Effector CD4-positive, alpha-beta T cell (primary cell): ENCODE measurements at regions not wholly inside any gene's neighbourhood (a gene's known extent, or its start where the extent isn't known, plus 50 kb on each side); places are given as distances from the start of the nearest gene placed in this dataset.
"Not testable (repeated sequence)": the region's sequence is repeated elsewhere in the genome, so short reads cannot be mapped to it uniquely, and the experiment has no call there.

Experiments used
- DNase-seq: peaks from one replicate; pipeline ENCODE4 v3.0.0-alpha.2; 2020

DNA sequence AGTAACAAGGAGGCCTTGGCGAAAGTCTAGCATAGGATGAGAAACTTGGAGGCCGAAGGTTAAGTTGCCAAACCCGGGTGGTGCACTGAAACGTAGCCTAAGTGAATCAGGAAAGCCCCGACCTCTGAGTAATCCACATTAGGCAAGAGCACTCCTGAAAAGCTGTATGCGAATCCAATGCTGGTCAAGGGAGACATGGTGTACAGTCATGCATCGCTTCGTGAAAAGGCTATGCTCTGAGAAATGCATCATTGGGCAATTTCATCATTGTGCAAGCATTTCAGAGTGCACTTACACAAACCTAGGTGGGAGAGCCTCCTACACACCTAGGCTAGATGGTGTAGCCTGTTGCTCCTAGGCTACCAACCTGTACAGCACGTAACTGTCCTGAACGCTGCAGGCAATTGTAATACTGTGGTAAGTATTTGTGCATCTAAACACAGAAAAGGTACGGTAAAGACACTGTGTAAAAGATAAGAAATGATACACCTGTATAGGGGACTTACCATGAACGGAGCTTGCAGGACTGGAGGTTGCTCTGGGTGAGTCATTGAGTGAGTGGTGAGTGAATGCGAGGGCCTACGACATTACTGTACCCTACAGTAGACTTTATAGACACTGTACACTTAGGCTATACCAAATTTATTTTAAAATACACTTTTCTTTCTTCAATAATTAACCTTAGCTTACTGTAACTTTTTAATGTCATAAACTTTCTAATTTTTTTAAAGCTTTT lies 222.5 kb downstream of the SHQ1 start:
- DNase-seq = no peak

DNA sequence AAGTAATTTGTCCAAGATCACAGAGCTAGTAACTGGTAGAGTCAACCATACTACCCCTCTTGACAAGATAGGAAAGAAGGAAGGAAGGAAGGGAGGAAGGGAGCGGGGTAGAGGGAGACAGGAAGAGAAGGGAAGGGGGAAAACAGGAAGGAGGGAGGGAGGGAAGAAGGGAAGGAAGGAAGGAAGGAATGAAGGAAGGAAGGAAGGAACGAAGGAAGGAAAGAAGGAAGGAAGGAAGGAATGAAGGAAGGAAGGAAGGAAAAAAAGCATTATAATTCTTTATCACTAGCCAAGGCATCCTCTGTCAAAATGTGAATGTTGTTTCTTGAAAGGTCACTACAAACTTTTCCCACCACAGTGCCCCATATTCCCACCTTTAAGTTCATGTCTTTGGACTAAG lies 223.6 kb downstream of the SHQ1 start:
- DNase-seq = no peak

DNA sequence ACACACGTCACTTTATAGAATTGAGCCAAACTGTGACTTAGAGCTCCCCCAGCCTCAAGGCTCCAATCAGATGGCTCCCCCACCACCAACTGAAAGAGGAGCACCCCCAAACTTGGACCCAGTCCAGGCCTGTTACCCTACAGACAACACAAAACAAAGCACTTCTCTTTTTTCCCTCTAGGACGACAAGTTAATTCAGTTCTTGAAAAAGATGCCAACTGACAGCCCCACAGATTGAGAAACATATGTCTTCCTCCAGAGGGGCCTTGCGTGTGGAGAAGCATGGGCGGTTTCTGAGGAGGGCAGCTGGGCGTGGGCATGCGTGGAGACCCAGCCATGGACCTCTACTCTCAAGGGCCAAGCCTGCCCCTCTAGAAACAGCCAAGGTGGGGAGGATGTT lies 229.5 kb downstream of the SHQ1 start:
- DNase-seq = no peak

DNA sequence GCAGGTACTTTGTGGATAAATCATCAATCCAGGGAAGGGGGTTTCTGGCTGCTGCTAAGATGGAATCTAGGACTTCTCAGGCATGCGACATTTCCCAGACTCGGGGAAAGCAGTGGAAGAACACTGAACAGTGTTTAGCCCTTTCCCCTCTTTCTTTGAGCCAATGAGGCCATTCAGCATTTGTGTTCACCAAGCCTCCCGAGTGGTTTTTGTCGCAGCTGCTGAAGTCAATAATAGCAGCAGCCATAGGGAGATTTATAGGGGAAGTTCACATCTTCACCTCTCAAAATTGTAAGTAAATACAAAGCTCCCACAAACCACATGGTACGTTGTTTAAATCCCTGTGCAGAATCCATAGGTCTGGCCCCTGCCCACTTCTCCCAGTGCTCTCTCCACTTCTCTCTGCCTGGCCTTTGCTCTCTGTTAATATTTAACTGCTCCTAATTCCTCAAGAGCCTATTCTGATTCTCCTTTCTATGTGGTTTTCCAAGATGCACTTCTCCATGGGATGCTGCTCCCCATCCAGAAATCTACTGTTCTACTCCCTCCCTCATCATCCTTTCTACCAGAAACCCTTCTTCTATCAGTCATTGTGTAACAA lies 230.7 kb downstream of the SHQ1 start:
- no peak for DNase-seq

DNA sequence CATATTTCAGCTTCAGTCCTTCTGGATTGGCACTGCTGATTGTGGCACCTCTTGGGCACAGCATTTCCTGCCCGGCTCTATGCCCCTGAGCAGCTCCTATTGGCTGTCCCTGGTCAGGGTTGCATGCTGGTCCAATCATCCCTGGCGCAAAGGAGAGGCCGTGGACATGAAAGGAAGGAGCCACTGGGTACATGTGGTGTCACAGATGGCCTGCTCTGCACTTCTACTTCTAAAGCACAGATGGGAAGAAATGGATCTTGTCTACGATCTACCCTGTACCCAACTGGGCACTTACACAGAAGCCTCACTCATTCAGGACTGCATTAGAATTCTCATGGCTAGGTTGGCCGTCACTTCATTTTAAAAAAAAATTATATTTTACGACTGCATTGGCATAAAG lies 232.5 kb downstream of the SHQ1 start:
- no peak for DNase-seq

DNA sequence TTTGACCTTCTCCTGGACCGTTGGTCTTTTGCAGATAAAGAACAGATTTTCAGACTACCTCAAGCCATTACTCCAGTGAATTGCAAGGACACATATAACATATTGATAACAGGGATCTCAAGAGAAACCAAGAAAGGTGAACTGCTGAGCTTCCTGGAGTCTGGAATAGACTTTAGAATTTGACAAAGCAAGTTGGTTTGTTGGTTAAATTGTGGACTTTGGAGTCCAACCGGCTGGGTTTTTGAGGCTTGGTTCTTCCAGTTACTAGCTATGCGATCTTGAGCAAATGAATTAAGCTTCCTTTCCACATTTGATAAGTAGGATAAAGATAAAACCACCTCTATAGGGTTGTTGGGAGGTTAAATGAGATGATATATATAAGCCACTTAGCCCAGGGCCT lies 233.1 kb downstream of the SHQ1 start:
- no peak for DNase-seq

DNA sequence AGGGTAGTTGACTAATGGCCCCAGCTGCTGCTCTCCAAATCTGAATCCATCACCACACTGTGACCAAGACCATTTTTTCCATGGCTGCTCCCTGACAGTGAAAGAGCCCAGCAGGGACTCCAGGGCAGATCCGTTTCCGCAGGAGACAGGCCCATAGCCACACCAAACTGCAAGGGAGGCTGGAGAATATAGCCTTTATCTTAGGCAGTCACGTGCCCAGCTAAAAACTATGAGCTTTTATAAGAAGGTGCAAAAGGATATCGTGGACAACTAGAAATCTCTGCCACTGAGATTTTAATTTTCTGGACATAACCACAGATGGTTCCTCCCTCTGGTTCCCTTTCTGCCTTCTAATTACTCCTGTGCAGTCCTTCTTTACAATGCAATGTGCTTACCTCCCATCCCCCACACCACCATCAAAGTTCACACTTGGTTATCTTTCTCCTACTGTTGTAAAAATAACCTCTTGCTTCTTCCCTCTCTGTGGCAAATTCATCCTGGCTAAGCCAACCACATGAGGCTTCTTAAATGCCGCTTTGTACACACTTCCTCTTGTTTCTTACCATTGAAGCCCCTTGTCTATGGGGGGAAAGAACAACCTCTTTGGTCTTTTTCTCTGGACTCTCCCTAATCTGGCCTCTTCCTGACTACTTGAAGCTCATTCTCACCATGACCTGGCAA lies 233.7 kb downstream of the SHQ1 start:
- no peak for DNase-seq

DNA sequence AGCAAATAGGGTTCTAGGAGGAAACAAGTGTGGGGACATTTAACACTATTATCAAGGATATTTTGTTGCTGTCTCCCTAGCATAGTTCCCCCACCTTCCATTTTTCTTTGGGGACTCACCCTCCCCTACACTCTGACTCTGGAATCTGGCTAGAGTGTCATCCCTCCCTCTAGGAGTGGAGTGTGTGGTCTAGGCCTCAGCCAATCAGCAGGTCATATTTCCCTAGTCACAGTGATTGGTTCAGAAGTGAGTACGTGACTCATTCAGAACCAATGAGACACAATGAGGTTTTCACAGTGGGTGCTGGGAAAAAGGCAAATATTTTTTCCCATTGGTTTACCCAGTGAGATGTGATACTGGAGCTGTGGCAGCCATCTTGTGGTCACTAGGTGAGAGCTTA lies 234.4 kb downstream of the SHQ1 start:
- no peak for DNase-seq

DNA sequence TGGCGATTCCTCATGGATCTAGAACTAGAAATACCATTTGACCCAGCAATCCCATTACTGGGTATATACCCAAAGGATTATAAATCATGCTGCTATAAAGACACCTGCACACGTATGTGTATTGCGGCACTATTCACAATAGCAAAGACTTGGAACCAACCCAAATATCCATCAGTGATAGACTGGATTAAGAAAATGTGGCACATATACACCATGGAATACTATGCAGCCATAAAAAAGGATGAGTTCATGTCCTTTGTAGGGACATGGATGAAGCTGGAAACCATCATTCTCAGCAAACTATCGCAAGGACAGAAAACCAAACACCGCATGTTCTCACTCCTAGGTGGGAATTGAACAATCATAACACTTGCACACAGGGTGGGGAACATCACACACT lies 239.1 kb downstream of the SHQ1 start:
- not testable (repeated sequence) for DNase-seq

DNA sequence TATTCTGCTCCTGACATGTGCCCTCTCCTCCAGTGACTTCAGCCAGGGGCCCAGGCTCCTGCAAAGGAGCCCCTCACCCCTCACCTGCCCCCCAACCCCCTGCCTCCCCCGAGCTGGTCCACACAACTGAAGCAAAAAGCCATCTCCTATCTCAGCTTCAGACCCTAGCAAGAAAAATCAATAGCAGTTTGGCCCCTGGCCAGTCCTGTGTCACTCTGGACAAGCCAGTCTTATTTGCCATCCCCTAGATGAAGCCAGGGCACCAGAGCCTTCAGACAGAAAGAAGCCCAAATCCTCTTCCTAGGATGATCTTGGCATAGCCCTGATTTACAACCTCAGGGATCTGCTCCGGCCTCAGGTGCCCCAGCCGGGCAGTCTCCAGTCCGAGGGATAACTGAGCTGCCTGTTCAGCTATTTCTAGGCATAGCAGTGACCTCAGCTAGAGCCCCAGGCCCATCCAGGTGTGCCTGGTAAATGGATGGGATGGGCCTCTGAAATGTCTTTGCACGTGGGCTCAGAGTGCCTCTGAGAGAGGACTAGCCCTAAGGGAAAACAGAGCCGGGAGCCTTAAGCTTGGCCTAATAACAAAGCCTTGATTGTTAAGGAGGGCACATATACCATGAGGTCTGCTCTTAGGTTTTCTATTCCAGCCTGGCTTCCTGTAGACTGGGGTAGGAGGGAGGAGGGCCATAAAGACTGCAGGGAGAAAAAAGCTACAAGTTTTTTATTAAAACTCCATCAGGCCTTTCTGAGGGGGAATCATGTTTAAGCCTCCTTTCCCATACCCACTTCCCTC lies 242.0 kb downstream of the SHQ1 start:
- DNase-seq = no peak

DNA sequence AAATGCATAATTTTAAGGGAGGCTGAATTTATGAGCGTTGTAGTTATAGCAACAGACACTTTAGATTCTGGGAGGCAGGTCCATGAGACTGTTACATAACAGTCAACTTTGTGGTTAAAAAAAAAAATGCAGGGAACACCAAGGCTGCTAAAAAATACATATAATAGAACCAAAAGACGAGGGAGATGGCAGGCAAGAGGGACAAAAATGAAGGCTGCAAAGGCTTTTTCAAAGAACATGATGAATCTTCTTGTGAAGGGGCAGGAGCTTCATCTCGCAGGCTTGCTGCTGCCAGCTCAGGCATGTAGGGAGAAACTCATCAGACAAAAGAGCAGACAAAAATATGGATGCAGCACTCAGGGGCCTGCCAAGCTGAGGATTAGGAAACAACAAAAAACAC lies 243.9 kb downstream of the SHQ1 start:
- no peak for DNase-seq

DNA sequence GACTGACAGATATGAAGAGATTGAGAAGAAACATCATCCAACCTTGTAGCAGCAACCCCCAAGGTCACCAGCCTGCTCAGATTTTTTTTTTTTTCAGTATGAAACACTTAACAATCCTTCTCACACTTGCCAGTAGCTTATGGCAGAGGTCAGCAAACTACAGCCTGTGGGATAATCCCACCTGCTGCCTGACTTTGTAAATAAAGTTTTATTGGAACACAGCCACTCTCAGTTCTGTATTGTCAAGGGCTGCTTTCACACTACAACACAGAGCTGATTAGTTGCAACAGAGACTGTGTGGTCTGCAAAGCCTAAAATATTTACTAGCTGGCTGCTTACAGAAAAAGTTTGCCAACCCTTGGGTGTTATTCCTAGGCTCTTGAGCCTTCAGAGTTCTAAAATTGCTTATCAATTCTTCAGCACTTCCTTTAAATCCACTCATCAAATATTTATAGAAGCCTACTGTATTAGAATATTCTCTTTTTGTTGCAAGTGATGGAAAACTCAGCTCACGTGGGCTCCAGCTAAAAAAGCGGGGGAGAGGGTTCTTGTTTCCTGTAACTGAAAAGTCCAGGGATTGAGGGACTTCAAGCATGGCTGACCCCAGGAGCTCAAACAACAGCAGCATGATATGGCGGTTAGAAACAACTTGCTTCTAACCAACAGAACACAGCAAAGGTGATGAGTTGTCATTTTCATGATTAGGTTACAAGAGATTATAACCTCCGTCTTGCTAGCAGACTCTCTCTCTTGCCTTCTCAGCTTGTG lies 246.1 kb downstream of the SHQ1 start:
- DNase-seq = no peak

DNA sequence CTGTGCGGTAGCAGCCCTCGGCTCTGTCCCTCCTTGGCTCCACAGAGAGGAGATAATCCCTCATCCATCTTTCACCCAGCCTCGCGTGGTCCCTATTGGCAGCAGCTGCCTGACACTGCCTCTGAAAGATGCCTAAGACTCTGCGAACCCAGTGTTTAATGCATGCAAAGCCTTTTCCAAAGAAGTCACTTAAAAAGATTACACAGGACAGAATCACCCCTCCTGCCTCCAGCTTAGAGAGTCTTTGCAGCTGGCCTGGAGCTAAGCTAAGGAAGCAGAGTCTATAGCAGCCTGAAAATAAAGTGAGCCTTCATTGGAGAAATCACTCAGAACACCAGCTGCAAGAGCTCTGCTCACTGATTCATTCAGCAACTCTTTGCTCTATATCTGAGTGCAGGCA lies 247.2 kb downstream of the SHQ1 start:
- no peak for DNase-seq

DNA sequence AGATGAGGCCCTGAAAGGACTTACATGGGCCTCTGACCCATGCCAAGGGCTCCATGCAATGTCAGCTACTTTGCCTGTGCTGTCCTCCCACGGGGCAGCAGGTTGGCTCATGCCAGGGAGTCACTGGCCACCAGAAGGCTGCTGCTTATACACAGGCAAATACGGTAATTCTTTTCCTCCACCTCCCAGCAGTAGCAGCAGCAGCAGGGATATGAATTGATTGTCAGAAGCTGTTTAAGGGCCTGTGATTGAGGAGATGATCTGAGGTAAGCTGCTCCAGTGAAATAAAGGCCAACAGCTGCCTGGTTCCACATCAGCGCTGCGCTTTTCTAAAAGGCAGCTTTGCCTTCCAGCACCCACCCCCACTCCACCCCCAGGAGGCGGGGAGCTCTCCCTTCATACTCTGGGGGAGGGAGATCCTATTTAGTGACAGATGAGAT lies 250.5 kb downstream of the SHQ1 start:
- no peak for DNase-seq

DNA sequence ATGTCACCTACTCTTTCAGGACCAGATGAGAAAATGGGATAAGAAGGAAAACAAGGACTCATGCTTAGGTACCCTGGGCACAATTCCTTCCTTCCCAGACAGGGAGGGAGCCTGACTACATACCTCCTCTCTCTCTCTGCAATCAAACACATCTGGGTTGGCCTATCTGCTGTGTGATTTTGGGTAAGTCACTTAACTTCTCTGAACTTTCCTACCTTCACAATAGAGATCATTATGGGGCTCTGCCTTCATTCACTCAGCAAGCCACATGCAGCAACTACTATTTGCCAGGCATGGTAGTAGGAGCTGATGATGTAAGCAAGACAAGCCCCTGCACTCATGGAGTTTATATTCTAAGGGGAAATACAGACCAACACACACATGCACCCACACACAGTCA lies 251.2 kb downstream of the SHQ1 start:
- DNase-seq = no peak

DNA sequence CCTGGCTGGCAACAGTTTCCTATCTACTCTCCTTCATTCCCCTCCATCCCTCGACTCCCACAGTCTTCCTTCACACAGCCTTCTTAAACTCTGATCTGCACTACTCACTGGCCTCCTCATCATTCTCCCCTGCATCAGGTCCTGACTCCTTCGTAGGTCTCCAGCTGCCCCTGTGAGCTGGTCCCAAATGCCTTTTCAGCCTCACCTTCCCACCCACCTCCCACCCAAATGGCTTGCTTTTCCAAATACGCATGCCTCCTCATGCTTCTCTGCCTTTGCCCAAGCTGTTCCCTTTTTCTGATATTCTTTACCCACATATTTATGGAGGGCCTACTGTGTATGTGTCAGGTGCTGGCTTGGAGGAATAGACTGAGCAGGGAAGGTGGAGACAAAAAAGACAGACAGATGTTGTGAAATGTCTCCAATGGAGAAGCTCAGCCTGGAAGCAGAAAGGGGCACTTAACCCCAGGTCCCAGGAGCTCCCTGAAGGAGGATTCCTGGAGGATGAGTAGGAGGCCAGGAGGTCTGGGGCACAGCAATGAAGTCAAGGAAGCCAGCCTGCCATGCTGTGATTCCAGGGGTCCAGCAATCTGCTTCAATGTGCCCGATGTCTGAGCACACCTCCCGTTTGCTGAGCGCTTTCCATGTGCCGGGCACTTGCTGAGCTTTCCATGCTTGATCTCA lies 252.2 kb downstream of the SHQ1 start:
- DNase-seq = no peak

DNA sequence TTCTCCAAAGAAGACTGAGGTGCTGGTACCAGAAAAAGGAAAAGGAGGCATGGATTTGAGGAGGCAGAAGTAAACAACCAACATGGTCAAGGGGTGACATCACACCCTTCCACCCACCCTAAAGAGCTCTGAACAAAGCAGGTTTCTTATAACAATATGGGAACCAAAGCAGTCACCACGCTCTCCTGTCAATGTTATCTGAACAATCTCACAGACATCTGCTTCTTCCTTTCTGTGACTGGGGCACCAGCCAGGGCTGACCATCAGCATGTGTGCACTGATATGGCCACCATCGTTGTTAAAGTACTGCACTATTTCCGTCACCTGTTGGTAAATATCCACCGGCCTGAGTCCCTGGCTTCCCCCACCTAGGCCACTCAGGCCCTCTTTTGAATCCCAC lies 252.9 kb downstream of the SHQ1 start:
- DNase-seq = no peak

DNA sequence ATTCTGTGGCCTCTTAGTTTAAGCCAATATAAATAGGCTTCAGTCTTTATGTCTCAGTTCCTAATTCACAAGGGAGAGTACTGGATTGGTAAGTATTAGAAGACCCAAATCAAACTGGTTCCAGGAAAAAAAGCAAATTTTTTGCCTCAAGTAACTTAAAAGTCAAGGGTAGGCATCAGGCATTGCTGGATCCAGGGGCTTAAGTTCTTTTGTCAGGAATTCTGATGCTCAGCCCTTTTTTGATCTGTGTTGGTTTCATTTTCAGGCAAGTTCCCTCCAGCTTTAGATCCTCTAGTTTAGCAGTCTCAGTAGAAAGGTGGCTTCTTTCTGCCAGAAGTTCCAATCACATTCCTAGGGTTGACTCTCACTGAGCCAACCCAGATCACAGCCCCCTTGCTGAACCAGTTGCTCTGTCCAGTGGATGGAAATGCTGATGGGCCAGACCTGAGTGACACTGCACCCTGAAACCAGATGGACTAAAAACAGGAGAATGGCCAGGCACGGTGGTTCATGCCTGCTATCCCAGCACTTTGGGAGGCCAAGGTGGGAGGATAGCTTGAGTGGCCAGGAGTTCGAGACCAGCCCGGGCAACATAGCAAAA lies 253.5 kb downstream of the SHQ1 start:
- no peak for DNase-seq

DNA sequence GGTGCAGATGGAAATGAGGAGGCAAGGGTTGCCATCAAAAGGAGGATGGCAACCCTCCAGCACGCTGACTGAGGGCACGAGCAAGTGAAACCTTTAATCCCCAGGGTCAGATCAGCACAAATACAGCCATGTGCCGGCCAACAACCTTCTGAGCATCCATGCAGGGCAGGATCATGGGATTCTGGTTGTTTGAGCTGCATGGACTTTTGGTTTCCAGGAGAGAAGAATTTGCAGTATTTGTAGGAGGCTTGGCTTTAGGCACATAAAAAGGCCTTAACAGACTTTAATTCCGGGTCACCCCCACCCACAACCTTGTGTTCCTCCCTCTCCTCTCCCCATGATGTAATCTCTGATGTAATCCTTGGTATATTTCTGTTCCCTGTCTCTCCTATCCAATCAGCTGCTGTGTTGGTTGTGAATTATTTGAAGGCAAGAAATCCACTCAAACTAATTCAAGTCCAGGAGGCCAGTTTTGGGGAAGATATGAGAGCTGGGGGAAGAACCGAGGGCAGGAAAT lies 254.3 kb downstream of the SHQ1 start:
- DNase-seq = no peak

DNA sequence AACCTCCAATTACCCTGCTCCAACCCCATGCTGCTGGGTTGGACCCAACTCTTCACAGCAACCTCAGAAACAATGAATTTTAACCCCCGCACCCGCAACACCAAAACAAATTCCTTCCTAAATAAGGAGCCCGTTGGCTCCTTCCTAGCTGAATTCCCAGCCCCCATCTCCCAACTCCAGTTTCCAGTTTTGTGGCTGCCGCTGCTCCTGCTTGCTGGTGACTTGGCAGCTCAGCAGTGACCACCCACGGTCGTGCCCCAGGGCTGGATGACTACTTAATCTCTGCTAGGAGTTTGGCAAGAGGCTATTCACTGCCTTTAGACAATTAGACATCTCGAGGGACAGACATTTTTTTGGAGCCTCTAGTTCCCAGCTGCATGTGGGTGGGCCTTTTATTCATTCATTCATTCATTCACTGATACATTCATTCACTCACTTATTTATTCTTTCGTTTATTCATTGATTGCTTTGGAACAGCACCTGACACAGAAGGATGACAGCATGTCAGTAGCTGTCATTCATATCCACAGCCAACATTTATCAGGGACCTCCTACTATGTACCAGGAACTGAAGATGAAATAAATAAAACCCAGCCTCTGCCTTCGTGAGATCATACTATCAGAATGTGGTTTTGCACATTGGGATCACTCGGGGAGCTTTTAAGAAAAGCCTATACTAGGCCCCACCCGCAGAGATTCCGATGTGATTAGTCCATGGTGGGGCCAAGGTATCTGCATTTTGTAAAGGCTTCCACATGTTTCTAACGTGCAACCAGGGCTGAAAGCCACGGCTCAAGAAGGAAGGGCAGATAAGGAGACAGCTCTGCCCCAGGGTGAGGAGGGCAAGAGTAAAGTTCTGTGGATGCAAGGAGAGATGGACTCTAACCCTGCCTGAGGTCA lies 256.5 kb downstream of the SHQ1 start:
- no peak for DNase-seq
